IMR-90 (cell line): ENCODE measurements at regions not wholly inside any gene's neighbourhood (a gene's known extent, or its start where the extent isn't known, plus 50 kb on each side); places are given as distances from the start of the nearest gene placed in this dataset.

Experiments
- CTCF ChIP-seq: conservative IDR thresholded peaks from 2 replicates; pipeline ENCODE4 v1.5.1; 2012; ENCODE audit warnings: mild to moderate bottlenecking, low read depth, low read length, improper control_type of control experiment
- MAZ ChIP-seq: IDR thresholded peaks from 2 replicates; pipeline ENCODE4 v1.6.1; 2012; ENCODE audit warnings: low read depth, mild to moderate bottlenecking, low read length, improper control_type of control experiment, moderate library complexity, borderline replicate concordance
- RCOR1 ChIP-seq: IDR thresholded peaks from 2 replicates; pipeline ENCODE4 v1.6.1; 2012; ENCODE audit warnings: mild to moderate bottlenecking, low read length, improper control_type of control experiment; ENCODE audit not compliant: insufficient replicate concordance
- TF ChIP-seq, protein P1 (sequence below): fragments of 150-350 bp; IDR thresholded peaks from 2 replicates; pipeline ENCODE4 v1.6.1; 2017; ENCODE audit warnings: mild to moderate bottlenecking, antibody characterized with exemption, low read length, low read depth

DNA sequence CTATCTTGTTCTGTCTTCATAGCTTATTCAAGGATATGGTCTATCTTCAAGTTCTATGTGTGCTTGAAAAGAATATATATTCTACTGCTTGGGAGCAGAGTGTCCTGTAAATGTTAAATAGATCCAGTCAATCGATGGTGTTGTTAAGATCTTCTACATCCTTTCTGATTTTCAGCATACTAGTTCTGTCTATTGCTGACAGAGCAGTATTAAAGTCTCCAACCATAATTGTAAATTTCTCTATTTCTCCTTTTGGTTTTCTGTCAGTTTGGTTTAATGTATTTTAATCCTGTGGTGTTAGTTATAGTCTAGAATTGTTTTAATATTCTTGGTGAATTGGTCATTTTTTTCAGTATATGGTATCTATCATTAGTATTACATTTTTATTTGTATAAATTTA lies 124.0 kb upstream of the COX7C start:
- TF ChIP-seq CTCF (no peak), RCOR1 (no peak), MAZ (no peak)
- TF ChIP-seq, protein P1, sequence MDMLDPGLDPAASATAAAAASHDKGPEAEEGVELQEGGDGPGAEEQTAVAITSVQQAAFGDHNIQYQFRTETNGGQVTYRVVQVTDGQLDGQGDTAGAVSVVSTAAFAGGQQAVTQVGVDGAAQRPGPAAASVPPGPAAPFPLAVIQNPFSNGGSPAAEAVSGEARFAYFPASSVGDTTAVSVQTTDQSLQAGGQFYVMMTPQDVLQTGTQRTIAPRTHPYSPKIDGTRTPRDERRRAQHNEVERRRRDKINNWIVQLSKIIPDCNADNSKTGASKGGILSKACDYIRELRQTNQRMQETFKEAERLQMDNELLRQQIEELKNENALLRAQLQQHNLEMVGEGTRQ, result no peak
